HG02840 (cell line): ENCODE measurements at regions not wholly inside any gene's neighbourhood (a gene's known extent, or its start where the extent isn't known, plus 50 kb on each side); places are given as distances from the start of the nearest gene placed in this dataset.
"Not testable (repeated sequence)": the region's sequence is repeated elsewhere in the genome, so short reads cannot be mapped to it uniquely, and the experiment has no call there.

Source experiments
- ATAC-seq: cut with Tn5 transposase; IDR thresholded peaks from one replicate; pipeline ENCODE4 v1.9.1; 2021; ENCODE audit warnings: mild to moderate bottlenecking, moderate library complexity, moderate number of reproducible peaks; ENCODE audit not compliant: unreplicated experiment, low FRiP score

- ATAC-seq, result no peak
Measured at GRCh38 chr6:134622382-134623173, 304.7 kb upstream of the SGK1 start.

DNA sequence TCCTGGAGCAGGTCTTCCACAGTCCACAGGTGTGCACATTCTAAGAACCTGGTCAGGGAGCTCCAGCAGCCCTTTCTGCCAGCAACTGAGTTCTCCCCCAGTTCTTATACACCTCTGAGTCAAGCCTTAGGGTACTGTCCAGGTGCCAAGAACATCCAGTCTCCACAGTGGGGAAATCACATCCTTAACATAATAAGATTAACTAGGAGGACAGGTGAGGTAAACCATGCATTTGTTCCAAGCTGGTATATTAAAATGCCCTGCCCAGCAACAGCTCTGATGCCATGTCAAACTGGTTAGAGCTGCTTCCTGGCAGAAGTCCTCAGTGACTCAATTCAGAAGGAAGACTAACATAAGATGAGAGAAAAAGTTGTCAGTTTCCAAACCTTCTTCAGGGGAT is 303.9 kb upstream of the SGK1 start:
- ATAC-seq, result no peak

GRCh38 chr6:134619789-134620188 is 301.9 kb upstream of the SGK1 start:
- ATAC-seq, result no peak

DNA sequence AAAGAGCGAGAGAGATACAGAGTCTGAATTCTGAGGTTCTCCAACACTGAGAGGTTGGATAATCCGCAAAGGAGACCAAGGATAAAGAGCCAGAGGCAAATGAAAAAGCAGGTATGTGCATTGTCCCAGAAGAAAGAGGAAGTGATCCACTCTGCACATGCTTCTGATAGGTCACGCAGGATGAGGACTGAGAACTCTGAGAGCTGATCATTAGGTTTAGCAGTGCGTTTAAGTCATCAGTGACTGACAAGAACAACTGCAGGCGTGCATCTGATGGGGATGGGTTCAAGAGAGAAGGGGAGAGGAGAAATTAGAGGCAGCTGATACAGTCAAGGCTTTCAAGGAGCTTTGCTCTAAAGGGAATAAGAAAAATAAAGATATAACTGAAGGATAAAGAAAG is 301.2 kb upstream of the SGK1 start:
- no peak for ATAC-seq

DNA sequence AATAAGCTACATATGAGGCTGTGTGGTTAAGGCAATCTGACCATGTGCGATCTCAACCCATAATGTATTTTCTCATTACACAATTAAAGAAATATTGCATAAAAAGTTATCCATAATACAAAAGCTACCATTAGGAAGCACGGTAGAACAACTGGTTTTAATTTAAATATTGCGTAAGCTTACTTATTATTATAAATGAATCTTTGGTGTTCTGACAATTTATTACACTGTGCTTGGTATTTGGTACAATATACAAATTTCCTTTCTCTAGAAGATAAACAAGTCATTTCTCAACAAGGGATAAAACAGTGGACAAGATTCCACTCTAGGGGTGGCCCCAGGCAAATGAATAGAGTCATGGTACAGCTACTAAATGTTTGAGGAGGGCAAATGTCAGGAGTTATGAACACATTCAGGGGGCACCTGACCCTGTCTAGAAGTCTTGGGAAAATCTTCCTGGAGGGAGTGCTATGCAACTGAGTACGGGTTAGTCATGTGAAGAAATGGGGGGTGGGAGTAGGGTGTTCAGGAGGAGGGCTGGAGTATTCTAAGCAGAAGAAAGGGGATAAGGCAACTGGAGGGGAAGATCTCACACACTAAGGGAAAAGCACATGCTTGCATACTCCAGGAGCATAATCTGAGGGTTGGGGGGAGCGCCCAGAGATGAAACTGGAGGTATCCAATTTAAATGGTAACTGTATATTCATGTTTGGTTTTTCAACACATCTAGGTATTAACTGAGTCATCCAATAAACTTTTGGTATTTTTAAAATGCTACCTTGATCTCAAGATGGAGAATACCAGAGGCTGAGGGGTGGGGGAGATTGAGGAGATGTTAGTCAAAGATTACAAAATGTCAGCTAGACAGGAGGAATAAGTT is 296.9 kb upstream of the SGK1 start:
- no peak for ATAC-seq

- ATAC-seq, result not testable (repeated sequence)
Measured at GRCh38 chr6:134612128-134612527, 294.2 kb upstream of the SGK1 start.

GRCh38 chr6:134610411-134610810 is 292.5 kb upstream of the SGK1 start:
- ATAC-seq, result no peak

GRCh38 chr6:134609716-134610261 is 291.9 kb upstream of the SGK1 start:
- no peak for ATAC-seq

DNA sequence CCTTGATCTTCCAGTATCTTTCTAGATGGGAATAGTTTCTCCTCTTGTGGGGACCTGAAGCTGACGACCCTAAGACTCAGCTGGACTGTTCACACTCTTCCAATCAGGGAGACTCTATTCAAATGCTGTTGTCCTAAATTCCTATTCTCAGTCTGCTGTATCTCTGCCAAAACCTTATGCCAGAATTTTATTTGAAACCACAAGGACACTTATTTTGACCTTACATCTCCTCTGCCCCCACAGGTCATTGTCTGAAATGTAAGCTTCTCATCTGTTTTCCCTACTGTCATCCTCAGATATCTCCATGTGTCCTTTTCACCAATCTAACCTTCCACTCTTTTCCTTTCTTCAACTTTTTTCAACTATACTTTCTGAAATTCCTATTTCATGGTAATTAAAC is 289.5 kb upstream of the SGK1 start:
- ATAC-seq, result no peak

DNA sequence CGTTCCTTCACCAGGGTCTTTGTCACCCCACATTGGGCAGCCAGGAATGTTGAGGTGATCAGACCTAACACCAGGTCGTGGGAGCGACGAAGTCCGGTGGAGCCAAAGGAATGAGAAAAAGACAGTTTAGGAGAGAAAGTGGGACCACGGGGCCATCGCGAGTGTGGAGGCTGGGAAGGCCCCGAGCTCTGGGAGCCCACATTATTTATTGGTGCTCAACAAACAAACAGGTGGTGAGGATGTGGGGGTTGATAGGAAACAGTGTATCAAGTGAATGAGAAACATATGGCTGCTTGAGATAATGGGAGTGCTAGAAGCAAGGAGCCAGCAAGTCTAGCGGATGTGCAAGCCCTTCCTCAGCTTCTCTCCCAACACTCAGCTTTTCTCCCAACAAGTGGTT is 287.1 kb upstream of the SGK1 start:
- ATAC-seq, result no peak

GRCh38 chr6:134604014-134604676 is 286.2 kb upstream of the SGK1 start:
- ATAC-seq, result no peak

DNA sequence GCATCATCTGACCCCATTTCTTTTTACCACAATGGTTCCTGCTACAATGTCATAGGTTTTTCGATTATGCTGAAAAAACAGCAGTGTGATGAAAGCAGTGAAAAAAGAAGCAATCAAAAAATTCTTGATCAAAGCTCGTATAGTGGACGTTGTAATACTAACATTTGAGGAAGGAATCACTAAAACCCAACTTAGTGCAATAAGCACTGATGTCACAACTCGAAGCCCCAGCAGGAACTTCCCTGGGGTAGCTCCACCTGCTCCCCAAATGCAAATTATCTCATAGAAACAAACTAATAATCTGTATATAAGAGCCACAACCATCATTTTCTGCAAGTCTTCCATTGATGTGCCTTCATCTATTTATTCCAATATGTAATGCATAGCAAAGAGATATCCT is 285.6 kb upstream of the SGK1 start:
- no peak for ATAC-seq

DNA sequence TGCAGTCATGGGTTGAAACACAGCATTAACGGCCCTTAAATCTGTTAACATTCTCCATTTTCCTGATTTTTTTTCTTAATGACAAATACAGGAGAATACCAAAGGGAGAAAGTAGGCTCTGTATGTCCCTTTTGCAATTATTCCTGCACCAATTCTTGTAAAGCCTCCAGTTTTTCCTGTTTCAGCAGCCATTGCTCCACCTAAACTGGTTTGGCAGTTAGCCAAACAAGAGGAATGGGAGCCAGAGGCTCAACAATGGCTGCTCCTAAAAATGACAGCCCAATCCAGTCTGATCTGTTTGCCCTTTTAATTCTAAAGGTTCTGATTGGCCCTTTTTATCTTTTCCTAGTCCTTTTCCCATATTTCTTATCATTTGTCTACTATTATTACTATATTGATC is 284.2 kb upstream of the SGK1 start:
- ATAC-seq, result no peak

DNA sequence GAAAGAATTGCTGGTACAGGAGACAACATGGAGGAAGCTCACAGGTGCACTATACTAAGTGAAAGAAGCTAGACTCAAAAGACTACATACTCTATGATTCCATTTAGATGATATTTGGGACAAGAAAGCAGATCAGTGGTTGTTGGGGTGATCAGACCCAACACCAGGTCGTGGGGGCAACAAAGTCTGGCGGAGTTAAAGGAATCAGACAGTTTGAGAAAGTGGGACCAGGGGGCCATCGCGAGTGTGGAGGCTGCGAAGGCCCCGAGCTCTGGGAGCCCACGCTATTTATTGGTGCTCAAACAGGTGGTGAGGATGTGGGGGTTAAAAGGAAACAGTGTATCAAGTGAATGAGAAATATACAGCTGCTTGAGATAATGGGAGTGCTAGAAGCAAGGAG is 282.8 kb upstream of the SGK1 start:
- no peak for ATAC-seq

GRCh38 chr6:134599079-134599478 is 281.2 kb upstream of the SGK1 start:
- ATAC-seq, result no peak

GRCh38 chr6:134596191-134596590 is 278.3 kb upstream of the SGK1 start:
- ATAC-seq, result no peak

GRCh38 chr6:134594881-134595280 is 277.0 kb upstream of the SGK1 start:
- ATAC-seq, result no peak

- ATAC-seq, result no peak
Measured at GRCh38 chr6:134593887-134594286, 276.0 kb upstream of the SGK1 start.

- no peak for ATAC-seq
Measured at GRCh38 chr6:134593442-134593841, 275.5 kb upstream of the SGK1 start.

- no peak for ATAC-seq
Measured at GRCh38 chr6:134593024-134593423, 275.1 kb upstream of the SGK1 start.

DNA sequence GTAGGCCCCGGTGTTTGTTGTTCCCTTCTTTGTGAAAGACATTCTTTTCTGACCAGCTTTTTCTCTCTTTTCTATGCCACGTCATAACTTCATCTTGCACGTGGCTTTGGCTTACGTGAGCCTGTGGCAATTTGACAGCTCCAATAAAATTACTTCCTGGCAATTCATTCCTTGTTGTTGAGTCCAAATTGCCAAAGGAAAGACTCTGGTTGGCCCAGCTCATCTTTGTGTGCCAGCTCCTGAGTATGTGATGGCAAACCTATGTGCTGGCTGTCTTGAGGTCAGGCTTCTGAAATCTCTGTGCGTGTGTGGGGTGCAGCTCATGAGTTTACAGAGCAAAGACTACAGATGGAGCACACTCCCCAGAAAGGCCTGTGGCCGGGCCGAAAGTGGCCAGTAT is 272.5 kb upstream of the SGK1 start:
- ATAC-seq, result no peak
